Stimulated activated CD4-positive, alpha-beta T cell treated with anti-CD3 and anti-CD28 coated beads, TNF-alpha, amount 100 ng/mL, for 1 hour (primary cell): ENCODE measurements at regions not wholly inside any gene's neighbourhood (a gene's known extent, or its start where the extent isn't known, plus 50 kb on each side); places are given as distances from the start of the nearest gene placed in this dataset.

Experiments used
- DNase-seq, 3 donors: peaks; one replicate each; pipeline ENCODE4 v3.0.0-alpha.2; 2020; ENCODE audit warnings: low read depth in 3 of 3, low spot score in 1 of 3

DNA sequence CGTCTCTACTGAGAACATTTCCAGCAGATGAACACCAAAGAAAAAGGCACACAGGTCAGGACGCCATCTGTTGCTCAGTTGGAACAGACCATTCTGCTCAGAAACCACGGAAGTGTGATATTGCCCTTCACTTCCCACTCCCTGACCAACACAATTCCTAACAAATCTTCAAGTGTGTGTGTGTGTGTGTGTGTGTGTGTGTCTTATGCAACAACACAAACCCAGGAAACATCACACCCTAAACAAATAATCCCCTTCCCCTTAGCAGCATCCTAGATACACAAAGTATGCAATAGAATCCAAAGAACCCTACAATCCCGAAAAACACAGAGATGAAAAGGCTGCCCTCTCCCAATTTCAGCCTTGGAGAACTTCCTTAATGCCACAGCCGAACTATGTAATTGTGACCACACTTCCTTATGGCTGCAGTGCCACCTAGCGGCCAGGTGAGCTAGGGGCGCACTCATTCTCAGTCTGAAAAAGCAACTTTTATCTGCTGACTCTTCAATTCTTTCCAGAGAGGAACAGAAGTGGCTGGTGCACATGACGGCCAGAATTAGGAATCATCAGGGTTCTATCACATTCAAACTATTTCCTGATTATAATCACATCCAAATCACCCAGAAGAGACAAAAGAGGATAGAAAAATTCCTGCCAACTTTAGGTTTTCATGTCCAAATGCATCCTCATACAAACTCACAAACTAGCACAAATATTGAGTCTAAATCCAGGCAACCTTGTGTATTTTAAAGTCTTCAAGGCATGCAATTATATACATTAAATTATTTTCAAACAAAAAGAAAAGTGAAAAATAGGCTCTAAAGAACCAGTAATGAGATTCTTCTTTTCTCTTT lies 164.9 kb downstream of the DHX15 start:
- peak; percentile 12 to 55 (median 27) for DNase-seq

DNA sequence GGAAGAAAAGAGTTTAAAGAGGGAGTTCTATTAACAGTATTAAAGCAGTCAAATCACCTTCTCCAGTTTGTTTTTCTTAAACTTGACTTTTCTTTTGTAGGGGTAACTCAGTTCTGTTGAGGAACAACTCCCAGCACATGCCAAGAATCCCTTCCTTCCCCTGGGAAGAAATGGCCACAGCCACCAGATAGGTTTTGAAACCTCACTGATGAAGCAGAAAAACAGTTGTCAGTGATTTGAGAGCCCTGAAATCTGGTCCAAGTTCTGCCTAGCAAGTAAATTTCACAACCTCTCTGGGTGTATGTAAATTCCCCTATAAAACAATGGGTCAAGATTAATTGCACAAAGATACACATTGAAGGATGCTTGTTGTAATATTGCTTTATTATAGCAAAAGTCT lies 167.1 kb downstream of the DHX15 start:
- DNase-seq = no peak

DNA sequence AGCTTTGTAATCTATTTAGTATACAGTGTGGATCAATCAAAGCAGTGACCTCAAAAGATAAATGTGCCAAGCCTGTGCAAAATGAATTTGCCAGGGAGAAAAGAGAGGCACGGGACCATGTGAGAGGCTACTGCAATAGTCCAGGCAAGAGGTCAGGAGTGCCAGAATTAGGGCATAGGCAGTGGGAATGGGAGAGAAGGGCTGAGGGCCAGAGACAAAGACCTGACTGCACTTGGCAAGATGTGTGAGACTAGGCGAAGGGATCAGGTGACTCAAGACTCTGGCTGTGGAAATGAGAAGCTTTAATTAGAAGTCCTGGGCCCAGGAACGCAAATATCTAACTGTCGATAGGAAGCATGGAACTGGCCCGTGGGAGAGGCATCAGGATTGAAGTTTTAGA lies 168.1 kb downstream of the DHX15 start:
- no peak for DNase-seq

- no peak for DNase-seq
These were observed 171.0 kb downstream of the DHX15 start for GRCh38 chr4:24413311-24413784.

DNA sequence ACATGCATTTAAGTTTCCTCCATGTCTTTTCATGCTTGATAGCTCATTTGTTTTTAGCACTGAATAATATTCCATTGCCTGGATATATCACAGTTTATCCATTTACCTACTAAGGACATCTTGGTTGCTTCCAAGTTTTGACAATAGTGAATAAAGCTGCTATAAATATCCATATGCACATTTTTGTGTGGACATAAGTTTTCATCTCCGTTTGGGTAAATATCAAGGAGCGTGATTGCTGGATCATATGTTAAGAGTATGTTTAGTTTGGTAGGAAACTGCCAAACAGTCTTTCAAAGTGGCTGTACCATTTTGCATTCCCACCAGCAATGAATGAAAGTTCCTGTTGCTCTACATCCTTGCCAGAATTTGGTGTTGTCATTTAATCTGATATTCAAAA lies 172.5 kb downstream of the DHX15 start:
- DNase-seq = no peak

GRCh38 chr4:24411299-24411698 lies 173.1 kb downstream of the DHX15 start:
- no peak for DNase-seq

DNA sequence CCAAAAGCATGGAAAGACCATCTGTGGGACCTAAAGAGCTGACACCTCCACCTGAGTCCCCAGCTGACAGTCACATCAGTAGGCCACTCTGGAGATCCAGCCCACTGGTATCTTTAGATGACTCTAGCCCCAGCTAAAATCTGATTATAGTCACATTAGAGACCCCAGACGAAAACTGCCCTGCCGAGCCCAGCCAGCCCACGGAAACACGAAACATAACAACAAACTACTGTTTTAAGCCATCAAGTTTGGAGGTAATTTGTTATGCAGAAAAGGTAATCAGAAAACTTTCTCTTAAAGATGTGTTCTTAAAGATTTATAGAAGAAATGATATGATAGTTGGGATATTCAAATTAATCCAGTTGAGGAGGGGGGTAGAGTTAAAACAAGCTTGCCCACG lies 175.7 kb downstream of the DHX15 start:
- no peak for DNase-seq

DNA sequence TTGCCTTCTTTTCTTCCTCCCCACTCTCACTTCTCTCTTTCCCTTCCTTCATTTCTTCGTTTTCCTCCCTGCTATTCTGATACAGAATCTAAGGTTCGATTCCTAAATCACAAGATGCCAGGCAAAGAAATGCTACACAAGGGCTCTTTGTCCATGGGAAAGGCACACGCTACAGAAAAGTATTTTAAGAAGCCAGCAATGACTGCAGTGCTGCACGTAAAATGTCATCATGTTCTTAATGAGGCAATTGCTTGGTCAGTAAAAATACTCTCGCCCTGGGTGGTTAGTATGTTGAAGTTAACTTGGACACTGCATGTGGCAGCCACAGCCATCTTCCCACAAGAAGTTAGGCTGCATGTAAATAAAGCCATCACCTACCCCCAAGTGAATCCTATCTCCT lies 178.4 kb downstream of the DHX15 start:
- no peak for DNase-seq

- no peak for DNase-seq
These were observed 179.0 kb downstream of the DHX15 start for GRCh38 chr4:24405341-24405740.

- no peak for DNase-seq
These were observed 180.1 kb downstream of the DHX15 start for GRCh38 chr4:24404281-24404680.

DNA sequence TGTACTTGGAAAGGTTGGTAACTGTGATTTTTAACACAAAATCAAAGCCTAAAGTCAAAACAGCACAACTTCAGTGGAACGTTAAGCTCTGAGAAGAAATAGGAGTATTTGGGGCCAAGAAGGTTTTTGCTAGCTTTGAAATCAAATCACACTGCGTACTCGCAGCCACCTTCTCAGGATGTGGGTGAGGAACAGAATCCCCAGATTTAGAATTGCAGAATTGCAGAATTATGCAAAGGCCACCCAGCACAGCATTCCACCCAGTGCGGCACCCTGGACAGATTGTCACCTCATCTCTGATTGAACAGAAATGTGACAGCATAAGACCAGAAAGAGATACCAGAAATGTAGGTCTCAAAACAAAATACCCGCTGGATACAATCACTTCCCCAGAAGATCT lies 181.1 kb downstream of the DHX15 start:
- DNase-seq = no peak

DNA sequence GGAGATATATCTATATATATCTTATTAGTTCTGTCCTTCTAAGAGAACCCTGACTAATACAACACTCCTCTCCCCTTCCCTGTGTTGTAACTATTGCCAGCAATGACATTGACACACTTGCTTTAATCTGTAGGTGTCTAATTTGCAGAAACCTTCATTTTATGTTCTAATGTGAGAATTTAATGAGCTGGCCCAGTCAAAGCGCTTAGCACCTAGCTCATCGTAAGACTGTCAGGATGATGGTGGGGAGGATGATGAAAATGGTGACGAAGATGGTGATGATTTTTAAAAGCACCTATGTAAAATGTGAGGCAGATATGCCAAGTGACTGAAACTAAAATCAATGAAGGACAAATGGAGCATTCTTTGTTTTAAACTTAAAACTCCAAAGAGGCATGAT lies 183.8 kb downstream of the DHX15 start:
- DNase-seq = no peak

- no peak for DNase-seq
These were observed 187.4 kb downstream of the DHX15 start for GRCh38 chr4:24396988-24397387.

- DNase-seq = no peak
These were observed 188.4 kb downstream of the DHX15 start for GRCh38 chr4:24395937-24396336.

DNA sequence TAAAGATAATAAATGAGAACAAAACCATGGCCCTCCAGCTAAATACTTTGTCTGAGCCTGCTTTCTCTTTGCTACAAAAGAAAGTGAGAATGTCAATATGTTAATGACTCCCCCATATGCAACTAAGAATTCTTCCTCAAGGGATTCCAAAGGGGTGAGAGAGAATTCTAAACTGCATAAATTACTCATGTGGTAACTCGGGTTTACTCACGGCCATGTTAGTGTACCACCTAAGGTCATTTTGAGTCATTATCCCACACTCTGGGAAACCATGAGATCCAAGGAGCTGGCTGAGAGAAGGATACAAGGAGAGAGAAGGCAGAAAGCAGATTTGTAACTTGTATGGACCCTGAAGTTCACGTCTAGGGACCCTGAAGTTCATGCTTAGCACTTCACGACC lies 190.3 kb downstream of the DHX15 start:
- no peak for DNase-seq

GRCh38 chr4:24392613-24393012 lies 191.7 kb downstream of the DHX15 start:
- no peak for DNase-seq

DNA sequence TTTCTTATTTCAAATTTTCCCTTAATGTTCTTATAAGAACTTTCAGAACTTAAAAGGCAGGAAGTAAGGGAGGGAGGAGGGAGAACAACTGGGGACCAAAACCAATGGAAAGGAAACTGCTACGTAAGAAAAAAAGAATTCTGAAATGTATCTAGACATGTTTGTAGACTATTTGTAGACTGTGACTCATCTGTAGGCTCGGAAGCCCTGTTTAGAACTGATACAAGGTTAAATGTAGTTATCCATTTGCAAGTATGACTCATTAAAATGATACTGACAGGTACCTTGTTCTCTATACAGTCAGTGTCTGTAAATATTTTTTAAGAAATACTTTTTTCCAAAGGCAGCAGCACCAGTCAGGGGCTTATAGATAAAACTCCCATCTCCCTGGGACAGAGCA lies 202.0 kb downstream of the DHX15 start:
- no peak for DNase-seq

- DNase-seq = no peak
These were observed 203.2 kb downstream of the DHX15 start for GRCh38 chr4:24380957-24381665.

- no peak for DNase-seq
These were observed 210.7 kb downstream of the DHX15 start for GRCh38 chr4:24373704-24374103.

- no peak for DNase-seq
These were observed 211.5 kb downstream of the DHX15 start for GRCh38 chr4:24372881-24373280.

GRCh38 chr4:24372341-24372740 lies 212.0 kb downstream of the DHX15 start:
- DNase-seq = no peak

DNA sequence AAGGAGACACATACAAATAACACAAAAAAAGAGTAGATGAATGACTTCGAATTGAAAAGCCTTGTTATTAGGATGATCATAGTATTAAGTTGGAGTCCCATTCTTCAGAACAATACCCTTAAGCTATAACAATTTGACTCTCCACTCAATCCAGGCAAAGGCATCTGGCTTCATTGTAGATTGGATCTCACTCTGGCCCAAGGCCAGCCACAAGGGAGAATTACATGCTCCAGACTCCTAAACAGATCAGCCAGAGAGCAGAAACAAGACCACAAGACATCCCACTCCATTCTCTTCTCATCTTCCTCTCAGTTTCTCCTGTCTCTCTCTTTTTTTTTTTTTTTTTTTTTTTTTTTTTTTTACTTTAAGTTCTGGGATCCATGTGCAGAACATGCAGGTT lies 213.9 kb downstream of the DHX15 start:
- DNase-seq = no peak
